A549 (cell line): ENCODE measurements at regions not wholly inside any gene's neighbourhood (a gene's known extent, or its start where the extent isn't known, plus 50 kb on each side); places are given as distances from the start of the nearest gene placed in this dataset.

Experiments
- GATA3 ChIP-seq: IDR thresholded peaks from 2 replicates; pipeline ENCODE4 v1.6.1; 2012; ENCODE audit warnings: borderline replicate concordance
- RCOR1 ChIP-seq: fragments of 150-350 bp; IDR thresholded peaks from 2 replicates; pipeline ENCODE4 v1.6.1; 2014; ENCODE audit warnings: antibody characterized with exemption, low read length, low read depth

- no peak for TF ChIP-seq RCOR1
- no peak for TF ChIP-seq GATA3
Observed at GRCh38 chr10:4633186-4633585, 192.8 kb upstream of the AKR1E2 start.
